Right atrium auricular region (tissue), 2 donors: ENCODE measurements at regions not wholly inside any gene's neighbourhood (a gene's known extent, or its start where the extent isn't known, plus 50 kb on each side); places are given as distances from the start of the nearest gene placed in this dataset.

Experiments used
- DNase-seq: peaks from one replicate; pipeline ENCODE4 v3.0.0-alpha.2; 2019; ENCODE audit warnings: low spot score
- H3K27ac ChIP-seq, 2 donors: fragments of 200-600 bp; sonication (generic); 1 replicate in 1 of 2; 2 replicates in 1 of 2; pipeline ENCODE4 v1.5.1; 2016 to 2019
- H3K27me3 ChIP-seq, 2 donors: fragments of 200-600 bp; sonication (generic); one replicate each; pipeline versions ENCODE4 v1.5.1 to v1.6.0; 2017 to 2019
- H3K36me3 ChIP-seq: fragments of 200-600 bp; sonication (generic); one replicate; pipeline ENCODE4 v1.5.1; 2016
- H3K4me1 ChIP-seq, 2 donors: fragments of 200-600 bp; sonication (generic); one replicate each; pipeline versions ENCODE4 v1.5.1 to v1.6.0; 2017 to 2019
- H3K4me3 ChIP-seq, 2 donors: fragments of 200-600 bp; sonication (generic); 1 replicate in 1 of 2; 2 replicates in 1 of 2; pipeline ENCODE4 v1.5.1; 2017 to 2019; ENCODE audit warnings: mild to moderate bottlenecking in 1 of 2, moderate library complexity in 1 of 2
- H3K9me3 ChIP-seq, 2 donors: fragments of 200-600 bp; sonication (generic); one replicate each; pipeline ENCODE4 v1.5.1; 2019
- TF ChIP-seq, protein P1 (sequence below), 2 donors: fragments of 200-600 bp; sonication (generic); IDR thresholded peaks; one replicate each; pipeline ENCODE4 v1.5.1; 2019; ENCODE audit warnings: antibody characterized with exemption in 2 of 2

DNA sequence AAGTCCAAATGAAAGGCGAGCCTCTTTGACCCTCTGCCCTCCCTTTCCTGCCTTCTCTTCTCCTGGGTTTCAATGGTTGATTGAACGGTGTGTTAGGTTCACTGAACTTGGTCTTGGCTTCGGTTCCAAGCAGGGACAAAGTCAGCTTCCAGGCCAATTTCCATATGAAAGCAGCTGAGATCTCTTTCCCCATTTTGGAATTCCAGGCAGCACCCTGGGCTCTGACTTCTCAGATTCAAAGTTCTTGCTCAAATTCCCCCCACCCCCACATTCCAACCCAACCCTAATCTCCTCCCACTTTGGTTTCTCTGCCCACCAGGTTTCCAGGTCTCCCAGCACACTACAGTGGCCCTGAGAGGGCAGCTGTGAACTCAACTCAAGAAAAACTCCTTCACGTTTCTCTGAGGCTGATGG lies 231.0 kb downstream of the INSIG2 start:
- H3K36me3 ChIP-seq: no peaks in the 10 kb centered on the region
- no peaks in the 10 kb centered on the region for H3K9me3 ChIP-seq
- TF ChIP-seq, protein P1, sequence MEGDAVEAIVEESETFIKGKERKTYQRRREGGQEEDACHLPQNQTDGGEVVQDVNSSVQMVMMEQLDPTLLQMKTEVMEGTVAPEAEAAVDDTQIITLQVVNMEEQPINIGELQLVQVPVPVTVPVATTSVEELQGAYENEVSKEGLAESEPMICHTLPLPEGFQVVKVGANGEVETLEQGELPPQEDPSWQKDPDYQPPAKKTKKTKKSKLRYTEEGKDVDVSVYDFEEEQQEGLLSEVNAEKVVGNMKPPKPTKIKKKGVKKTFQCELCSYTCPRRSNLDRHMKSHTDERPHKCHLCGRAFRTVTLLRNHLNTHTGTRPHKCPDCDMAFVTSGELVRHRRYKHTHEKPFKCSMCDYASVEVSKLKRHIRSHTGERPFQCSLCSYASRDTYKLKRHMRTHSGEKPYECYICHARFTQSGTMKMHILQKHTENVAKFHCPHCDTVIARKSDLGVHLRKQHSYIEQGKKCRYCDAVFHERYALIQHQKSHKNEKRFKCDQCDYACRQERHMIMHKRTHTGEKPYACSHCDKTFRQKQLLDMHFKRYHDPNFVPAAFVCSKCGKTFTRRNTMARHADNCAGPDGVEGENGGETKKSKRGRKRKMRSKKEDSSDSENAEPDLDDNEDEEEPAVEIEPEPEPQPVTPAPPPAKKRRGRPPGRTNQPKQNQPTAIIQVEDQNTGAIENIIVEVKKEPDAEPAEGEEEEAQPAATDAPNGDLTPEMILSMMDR (IDR thresholded peaks at IDR 0.05): no peak
- no peak overlapping the region for H3K4me3 ChIP-seq
- H3K27ac ChIP-seq: no peak overlapping the region
- no peaks in the 10 kb centered on the region for H3K4me1 ChIP-seq
- DNase-seq: no peak
- no peaks in the 10 kb centered on the region for H3K27me3 ChIP-seq

DNA sequence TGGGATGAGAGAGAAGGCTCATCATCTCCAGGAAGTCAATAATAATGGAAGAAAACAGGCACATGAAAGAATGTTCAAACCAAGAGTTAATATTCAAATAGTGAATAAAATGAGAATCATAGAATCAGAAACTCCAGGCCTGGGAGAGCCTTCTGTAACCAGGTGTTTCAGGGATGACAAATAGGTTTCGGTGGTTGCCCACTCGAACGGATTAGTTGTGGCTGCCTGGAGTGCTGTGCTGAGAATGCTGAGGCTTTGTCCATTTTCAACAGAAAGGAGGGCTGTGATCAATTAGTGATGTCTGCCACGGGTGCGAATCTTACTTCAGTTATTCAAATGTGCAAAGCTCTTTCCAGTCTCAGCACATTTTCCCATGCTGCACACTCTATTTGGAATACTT lies 227.3 kb downstream of the INSIG2 start:
- H3K36me3 ChIP-seq: no peaks in the 10 kb centered on the region
- no peaks in the 10 kb centered on the region for H3K9me3 ChIP-seq
- H3K27me3 ChIP-seq: no peaks in the 10 kb centered on the region
- DNase-seq: no peak
- no peak overlapping the region for H3K27ac ChIP-seq
- H3K4me3 ChIP-seq: no peak overlapping the region
- no peaks in the 10 kb centered on the region for H3K4me1 ChIP-seq
- TF ChIP-seq, protein P1 (IDR thresholded peaks at IDR 0.05): no peak

DNA sequence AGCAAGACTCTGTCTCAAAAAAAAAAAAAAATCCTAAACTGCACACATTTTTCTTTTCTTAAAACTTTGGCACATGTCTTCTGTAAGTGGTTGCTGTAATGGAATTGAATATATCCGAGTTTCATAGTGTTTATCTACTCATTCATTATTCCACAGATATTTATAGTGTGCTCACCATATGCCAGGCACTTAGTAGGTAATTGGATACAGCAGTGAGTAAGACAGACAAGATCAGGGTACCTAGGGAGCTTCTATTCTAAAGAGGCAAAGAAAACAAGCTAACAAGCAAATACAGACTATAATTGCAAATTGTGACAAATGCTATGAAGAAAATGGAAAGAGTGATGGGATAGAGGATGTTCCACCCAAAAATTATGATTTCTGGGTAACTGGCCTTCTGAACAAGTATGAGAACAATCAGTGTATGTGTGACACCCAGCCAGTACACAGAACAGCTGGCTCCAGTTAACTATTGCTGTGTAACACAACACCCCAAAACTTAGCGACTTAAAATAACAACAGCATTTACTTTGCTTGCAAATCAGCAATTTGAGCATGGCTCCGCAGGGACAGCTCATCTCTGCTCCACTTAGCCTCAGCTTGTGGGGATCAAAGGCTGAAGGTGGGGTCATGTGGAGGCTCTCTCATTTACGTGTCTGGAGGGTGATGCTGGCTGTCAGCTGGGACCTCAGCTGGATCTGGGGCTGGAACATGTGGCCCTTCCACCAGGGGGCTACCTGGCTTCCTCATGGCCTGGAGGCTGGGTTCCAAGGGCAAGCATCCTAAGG lies 224.9 kb downstream of the INSIG2 start:
- Histone ChIP-seq H3K4me3 (no peak overlapping the region), H3K27ac (no peak overlapping the region), H3K36me3 (no peaks in the 10 kb centered on the region), H3K4me1 (peaks cover 0 to 4% of the 10 kb centered on the region in 2 donors), H3K9me3 (no peaks in the 10 kb centered on the region), H3K27me3 (no peaks in the 10 kb centered on the region)
- TF ChIP-seq, protein P1 (IDR thresholded peaks at IDR 0.05): no peak
- DNase-seq: no peak

DNA sequence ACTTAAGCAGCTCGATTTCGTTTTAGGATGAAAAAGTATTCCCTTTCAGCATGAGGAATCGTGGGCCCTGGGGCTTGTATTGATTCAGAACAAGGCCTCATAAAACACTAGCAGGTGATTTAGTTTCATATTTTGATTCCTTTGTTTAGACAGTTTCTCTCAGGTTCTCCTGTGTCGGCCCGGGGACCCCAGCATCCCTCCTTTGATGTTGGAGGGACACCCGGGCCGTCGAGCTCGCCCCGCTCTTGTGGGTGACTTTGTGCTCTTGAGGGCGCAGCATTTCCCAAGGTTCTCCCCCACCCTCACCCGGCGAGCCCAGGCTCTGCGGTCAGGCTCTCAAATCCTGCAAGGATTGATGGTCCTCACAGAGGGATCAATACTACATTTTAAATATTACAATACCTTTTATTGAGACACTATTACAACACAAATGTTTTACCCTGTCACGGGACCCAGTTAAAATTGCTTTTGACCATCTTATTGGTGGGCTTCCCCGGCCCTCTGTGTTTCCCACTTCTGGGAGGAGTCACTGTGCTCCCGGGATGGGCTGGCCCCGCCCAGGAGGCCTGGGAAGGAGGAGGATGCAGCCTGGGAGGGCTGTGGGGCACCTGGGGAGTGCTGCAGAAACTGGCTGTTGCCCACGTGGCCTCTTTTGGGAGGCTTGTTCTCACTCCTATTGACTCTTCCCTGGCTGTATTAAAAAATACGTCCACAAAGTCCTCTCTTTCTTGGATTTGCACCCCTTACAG lies 222.6 kb downstream of the INSIG2 start:
- no peak overlapping the region for H3K27ac ChIP-seq
- no peaks in the 10 kb centered on the region for H3K36me3 ChIP-seq
- TF ChIP-seq, protein P1 (IDR thresholded peaks at IDR 0.05): no peak
- H3K4me1 ChIP-seq: peaks cover 0 to 4% of the 10 kb centered on the region in 2 donors
- DNase-seq: no peak
- H3K27me3 ChIP-seq: no peaks in the 10 kb centered on the region
- no peaks in the 10 kb centered on the region for H3K9me3 ChIP-seq
- H3K4me3 ChIP-seq: peak overlapping the region; percentile 31 to 51

DNA sequence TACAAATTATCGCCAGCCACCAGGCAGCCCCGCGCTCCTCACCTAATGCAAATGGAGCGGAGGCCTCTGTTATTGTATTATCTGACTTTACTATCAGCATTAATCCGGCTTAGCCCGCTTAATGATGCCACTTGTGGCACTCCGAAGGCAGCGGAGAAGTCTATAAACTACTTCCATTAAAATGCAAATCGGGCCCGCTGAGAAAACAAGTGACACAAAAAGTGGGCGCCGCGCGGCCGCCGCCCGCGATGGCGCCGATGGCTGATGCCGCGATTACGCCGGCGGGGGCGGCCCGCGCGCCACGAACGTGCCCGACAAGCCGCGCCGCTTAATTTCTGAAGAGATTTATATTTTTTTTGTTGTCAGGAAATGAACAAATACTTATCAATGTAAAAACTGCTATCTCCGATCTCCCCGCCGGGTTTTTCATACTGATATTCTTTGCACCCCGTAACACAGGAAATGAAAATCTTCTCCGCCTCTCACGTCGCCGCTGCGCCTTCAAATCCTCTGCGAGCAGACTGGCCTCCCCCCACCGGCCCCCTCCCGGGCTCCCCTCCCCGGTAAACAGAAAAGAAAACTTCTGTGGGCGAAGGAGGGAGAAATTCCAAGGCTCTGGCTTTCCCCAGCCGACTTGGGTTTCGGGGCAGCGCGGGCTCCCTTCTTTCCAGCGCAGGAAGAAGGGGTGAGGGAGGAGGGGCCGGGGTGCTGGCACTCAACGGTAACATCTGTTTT lies 221.8 kb downstream of the INSIG2 start:
- Histone ChIP-seq H3K4me1 (peaks cover 0 to 4% of the 10 kb centered on the region in 2 donors), H3K27ac (no peak overlapping the region), H3K36me3 (no peaks in the 10 kb centered on the region), H3K4me3 (peak overlapping the region; percentile 31 to 51), H3K9me3 (no peaks in the 10 kb centered on the region), H3K27me3 (no peaks in the 10 kb centered on the region)
- DNase-seq: no peak
- TF ChIP-seq, protein P1 (IDR thresholded peaks at IDR 0.05): no peak
